Adrenal gland (tissue), 5 donors: ENCODE measurements at regions not wholly inside any gene's neighbourhood (a gene's known extent, or its start where the extent isn't known, plus 50 kb on each side); places are given as distances from the start of the nearest gene placed in this dataset.

ENCODE experiments used
- CTCF ChIP-seq, 6 experiments: fragments of 450-650 bp in 4 of 6; fragments of 200-600 bp in 2 of 6; sonication (generic) in 1 of 6; IDR thresholded peaks; 1 replicate in 5 of 6; 2 replicates in 1 of 6; pipeline versions ENCODE4 v1.5.1 to v1.8.0; 2016 to 2021; ENCODE audit warnings: antibody characterized with exemption in 6 of 6, mild to moderate bottlenecking in 2 of 6, moderate library complexity in 1 of 6
- POLR2A ChIP-seq, 2 donors: fragments of 450-650 bp; IDR thresholded peaks; one replicate each; pipeline ENCODE4 v1.6.1; 2017; ENCODE audit warnings: antibody characterized with exemption in 2 of 2, mild to moderate bottlenecking in 2 of 2, moderate library complexity in 1 of 2
- donor health status: DM: no; HTN: no; CAD: no.

GRCh38 chr16:73670836-73671820 is 623.2 kb upstream of the ZFHX3 start:
- TF ChIP-seq CTCF (IDR thresholded peaks at IDR 0.05) (no peak), POLR2A (IDR thresholded peaks at IDR 0.05) (no peak)
